Lower leg skin (tissue), 4 donors: ENCODE measurements at regions not wholly inside any gene's neighbourhood (a gene's known extent, or its start where the extent isn't known, plus 50 kb on each side); places are given as distances from the start of the nearest gene placed in this dataset.

ENCODE experiments used
- DNase-seq, 2 donors: peaks; one replicate each; pipeline ENCODE4 v3.0.0-alpha.2; 2019; ENCODE audit warnings: low spot score in 2 of 2
- H3K4me3 ChIP-seq: fragments of 200-600 bp; sonication (generic); 2 replicates; pipeline ENCODE4 v1.5.1; 2017; ENCODE audit warnings: mild to moderate bottlenecking, low read depth; ENCODE audit not compliant: poor library complexity, severe bottlenecking
- CTCF ChIP-seq, 3 donors: fragments of 450-650 bp; IDR thresholded peaks; one replicate each; pipeline ENCODE4 v1.5.1; 2016; ENCODE audit warnings: antibody characterized with exemption in 3 of 3, mild to moderate bottlenecking in 3 of 3, moderate library complexity in 2 of 3
- POLR2A ChIP-seq, 2 donors: fragments of 450-650 bp; IDR thresholded peaks; one replicate each; pipeline ENCODE4 v1.6.1; 2016 to 2017; ENCODE audit warnings: antibody characterized with exemption in 2 of 2, mild to moderate bottlenecking in 1 of 2, moderate library complexity in 1 of 2
- WGBS, 2 donors: methylation state at CpG; one replicate each; pipeline ENCODE4 v1.1.5; 2018; 5-methylcytosine and 5-hydroxymethylcytosine counted together
- intact Hi-C: fragments of 100-400 bp; cut with DNase I; formaldehyde crosslinking; loops from one replicate; pipeline ENCODE4 v1.15.0; 2023; ENCODE audit warnings: low total_unique reads

- no peak for DNase-seq
- no peak for TF ChIP-seq POLR2A (IDR thresholded peaks at IDR 0.05)
- TF ChIP-seq CTCF (IDR thresholded peaks at IDR 0.05), result no peak
Measured at GRCh38 chr6:93975159-93975558, 555.8 kb upstream of the EPHA7 start.

DNA sequence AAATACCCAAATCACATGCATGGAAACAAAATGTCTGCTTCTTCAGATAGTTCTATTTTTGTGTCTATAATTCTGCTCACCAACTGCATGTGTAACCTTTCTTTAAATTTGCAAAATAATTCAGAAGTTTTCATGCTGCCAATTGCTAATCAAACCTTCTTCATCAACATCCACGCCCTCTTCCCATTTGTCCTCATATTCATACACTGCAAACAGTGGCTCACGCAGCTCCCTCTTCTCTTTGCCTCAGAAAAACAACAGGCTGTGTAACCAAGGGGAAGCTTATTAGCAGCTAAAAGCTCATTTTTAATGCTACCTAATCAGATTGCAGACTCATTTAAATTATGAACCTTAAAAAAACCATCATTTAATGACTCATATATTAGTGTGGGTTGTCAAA, 555.0 kb upstream of the EPHA7 start:
- no peak for TF ChIP-seq CTCF (IDR thresholded peaks at IDR 0.05)
- no peak for TF ChIP-seq POLR2A (IDR thresholded peaks at IDR 0.05)
- intact Hi-C loops, result no loop called here
- WGBS, 2 donors, result 73 to 75% methylated on average over 2 of the region's 2 CpGs
- H3K4me3 ChIP-seq, result no peak overlapping the region
- no peak for DNase-seq

More at GRCh38 chr6:93975159-93975558, 555.8 kb upstream of the EPHA7 start:
- intact Hi-C loops, result no loop called here
- WGBS, 2 donors, result 54 to 57% methylated on average over 3 of the region's 3 CpGs
- no peak overlapping the region for H3K4me3 ChIP-seq

GRCh38 chr6:93972791-93973190, 553.4 kb upstream of the EPHA7 start:
- H3K4me3 ChIP-seq, result no peak overlapping the region
- DNase-seq, result no peak
- intact Hi-C loops, result no loop called here
- no peak for TF ChIP-seq CTCF (IDR thresholded peaks at IDR 0.05)
- no peak for TF ChIP-seq POLR2A (IDR thresholded peaks at IDR 0.05)
- WGBS, 2 donors, result 82% methylated on average over 3 of the region's 3 CpGs

- TF ChIP-seq CTCF (IDR thresholded peaks at IDR 0.05) (no peak), POLR2A (IDR thresholded peaks at IDR 0.05) (no peak)
- no peak for DNase-seq
Measured at GRCh38 chr6:93970684-93971083, 551.3 kb upstream of the EPHA7 start.

GRCh38 chr6:93968126-93968525, 548.8 kb upstream of the EPHA7 start:
- intact Hi-C loops, result no loop called here
- H3K4me3 ChIP-seq, result no peak overlapping the region
- WGBS, 2 donors, result 87 to 89% methylated on average over 4 of the region's 4 CpGs
- no peak for TF ChIP-seq POLR2A (IDR thresholded peaks at IDR 0.05)
- TF ChIP-seq CTCF (IDR thresholded peaks at IDR 0.05), result no peak
- DNase-seq, result no peak

More at GRCh38 chr6:93970684-93971083, 551.3 kb upstream of the EPHA7 start:
- intact Hi-C loops, result no loop called here
- 66 to 76% methylated on average over 5 of the region's 5 CpGs for WGBS, 2 donors
- no peak overlapping the region for H3K4me3 ChIP-seq

DNA sequence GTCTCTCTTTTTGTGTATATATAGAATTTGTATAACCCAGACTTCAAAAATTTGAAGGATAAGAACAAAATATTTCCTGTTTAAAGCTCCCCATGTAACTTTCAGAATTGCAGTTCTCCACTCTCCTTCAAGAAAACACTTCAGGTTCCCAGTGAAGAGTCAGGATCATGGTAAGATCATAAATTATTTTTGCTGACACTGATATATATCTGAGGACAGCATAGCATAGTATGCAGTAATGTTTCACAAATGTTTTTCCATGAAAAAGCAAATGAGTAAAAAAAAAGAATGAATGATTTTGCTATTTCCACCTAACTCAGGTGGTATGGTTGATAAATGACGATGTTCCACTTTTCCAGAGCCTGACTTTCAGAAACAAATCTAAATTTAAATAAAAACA, 545.6 kb upstream of the EPHA7 start:
- intact Hi-C loops, result no loop called here
- DNase-seq, result no peak
- H3K4me3 ChIP-seq, result no peak overlapping the region
- 86% methylated on average over 1 of the region's 1 CpG for WGBS, 2 donors
- no peak for TF ChIP-seq POLR2A (IDR thresholded peaks at IDR 0.05)
- no peak for TF ChIP-seq CTCF (IDR thresholded peaks at IDR 0.05)
